HG02623 (cell line): ENCODE measurements at regions not wholly inside any gene's neighbourhood (a gene's known extent, or its start where the extent isn't known, plus 50 kb on each side); places are given as distances from the start of the nearest gene placed in this dataset.

Experiments used
- ATAC-seq: cut with Tn5 transposase; IDR thresholded peaks from one replicate; pipeline ENCODE4 v1.9.1; 2021; ENCODE audit warnings: moderate library complexity; ENCODE audit not compliant: unreplicated experiment

DNA sequence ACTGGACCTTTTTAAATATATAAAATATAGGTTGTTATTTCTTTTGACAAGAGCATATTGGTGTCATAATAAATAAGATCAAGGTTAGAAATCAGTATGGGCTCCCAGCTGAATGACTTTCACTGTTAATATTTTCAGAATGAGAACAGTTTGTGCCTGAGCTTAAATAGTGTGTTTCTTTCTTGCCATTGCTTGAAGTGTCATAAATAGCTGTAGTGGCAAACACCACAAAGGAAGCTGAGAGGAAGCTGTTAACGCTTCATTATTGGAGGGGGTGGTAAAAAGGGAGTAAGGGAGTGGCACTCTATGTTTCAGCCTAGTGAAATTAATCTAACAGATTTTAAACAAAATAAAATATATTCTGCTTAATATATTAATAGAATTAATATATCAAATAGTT, 1089.8 kb upstream of the NCAM2 start:
- no peak for ATAC-seq

DNA sequence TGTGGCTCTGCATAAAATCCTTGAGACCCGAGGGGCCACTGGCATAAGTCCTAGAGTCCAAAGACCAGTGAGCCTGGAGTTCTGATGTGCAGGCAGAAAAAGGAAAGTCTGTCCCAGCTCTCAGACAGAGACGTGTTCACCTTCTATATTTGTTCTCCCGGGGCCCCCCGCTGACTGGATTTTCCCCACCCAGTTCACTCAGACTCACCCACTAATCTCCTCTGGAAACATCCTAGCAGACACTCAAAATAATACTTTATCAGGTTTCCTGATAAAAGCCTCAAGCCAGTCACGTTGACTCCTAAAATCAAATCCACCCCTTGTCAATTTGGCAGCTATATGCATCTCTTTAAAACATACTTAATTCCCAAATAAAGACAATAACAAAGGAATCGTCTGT, 1084.2 kb upstream of the NCAM2 start:
- no peak for ATAC-seq

DNA sequence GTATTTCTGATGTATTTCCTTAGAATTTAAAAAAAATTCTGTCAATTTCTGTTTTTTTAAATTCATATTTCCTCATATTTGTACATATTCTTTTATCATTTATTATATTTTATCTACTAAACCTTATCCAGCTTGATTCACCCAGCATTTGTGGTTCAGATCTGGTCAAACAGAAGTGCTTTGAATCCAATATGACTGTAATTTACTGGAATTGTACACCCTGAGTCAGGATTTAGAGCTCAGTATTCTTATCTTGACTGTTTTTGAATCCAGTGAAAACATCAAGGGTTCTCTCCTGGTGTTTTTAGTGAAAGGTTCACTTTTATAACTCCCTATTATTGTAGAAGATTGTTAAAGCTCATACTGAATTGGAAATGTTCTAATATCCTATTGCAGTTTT, 1077.0 kb upstream of the NCAM2 start:
- no peak for ATAC-seq

DNA sequence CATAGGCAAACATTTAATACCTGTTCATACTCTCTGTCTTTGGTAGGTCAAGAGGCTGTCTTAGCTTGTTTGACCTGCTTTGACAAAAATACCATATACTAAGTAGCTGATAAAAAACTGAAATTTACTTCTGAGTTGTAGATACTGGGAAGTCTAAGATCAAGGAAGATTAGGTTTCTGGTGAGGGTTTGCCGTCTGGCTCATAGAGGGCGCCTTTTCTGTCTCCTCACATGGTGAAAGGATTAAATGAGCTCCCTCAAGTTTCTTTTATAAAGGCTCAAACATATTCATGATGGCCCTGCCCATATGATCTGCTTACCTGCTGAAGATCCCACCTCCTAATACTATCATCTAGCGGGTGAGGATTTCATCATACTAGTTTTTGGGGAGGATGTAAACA, 1076.1 kb upstream of the NCAM2 start:
- ATAC-seq = no peak

DNA sequence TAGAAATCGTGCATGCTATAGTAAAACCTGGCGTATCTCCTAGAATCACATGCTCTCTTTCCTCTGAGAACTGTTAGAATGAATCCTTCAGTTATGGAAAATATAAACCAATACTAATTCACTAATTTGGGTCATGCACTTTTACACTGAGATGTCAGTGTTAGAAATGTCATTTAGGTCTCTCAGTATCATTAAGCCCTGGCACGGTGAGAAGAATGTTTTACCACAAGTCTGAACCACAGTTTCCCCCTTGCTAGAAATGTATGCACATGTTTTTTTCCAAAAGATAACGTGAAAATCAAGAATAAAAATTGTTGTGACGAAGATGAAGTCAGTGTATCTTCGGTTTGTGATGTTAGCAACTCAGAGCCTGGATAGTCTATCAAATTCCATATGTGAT, 1062.7 kb upstream of the NCAM2 start:
- no peak for ATAC-seq

DNA sequence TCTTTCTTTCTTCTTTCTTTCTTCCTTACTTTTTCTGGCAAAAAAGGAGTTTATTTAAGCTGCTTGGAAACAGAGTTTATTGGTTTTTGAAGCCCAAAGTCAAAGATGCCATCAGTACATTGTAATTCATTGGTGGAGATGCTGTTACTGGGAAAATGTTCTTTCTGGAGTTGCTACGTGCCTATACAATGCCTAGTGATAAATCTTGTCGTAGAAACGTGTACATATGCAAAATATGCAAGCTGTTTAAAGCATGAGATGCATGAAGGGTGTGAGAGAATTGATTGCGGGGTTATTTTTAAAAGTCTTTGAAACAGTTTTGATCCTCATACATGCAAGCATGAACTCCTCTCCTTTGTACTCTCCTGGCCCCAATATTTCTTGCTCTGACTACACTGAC, 1060.6 kb upstream of the NCAM2 start:
- no peak for ATAC-seq

DNA sequence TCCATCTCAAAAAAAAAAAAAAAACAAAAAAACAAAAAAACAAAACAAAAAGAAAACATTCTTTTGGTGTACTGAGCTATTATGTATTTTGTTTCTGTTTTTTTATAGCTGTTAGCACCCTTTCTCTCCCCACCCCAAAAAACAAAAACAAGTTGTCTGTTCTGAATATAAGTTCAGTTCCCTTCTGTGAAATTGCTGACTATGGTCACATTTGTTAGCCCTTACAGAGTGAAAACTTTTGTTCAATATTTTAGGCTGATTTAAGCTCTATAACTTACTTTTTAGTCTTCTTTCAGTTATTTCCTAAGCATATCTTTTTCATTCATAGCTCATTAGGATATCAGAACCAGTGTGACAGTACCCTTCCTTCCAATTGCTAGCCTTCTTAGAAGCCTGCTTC, 1056.6 kb upstream of the NCAM2 start:
- ATAC-seq = no peak

DNA sequence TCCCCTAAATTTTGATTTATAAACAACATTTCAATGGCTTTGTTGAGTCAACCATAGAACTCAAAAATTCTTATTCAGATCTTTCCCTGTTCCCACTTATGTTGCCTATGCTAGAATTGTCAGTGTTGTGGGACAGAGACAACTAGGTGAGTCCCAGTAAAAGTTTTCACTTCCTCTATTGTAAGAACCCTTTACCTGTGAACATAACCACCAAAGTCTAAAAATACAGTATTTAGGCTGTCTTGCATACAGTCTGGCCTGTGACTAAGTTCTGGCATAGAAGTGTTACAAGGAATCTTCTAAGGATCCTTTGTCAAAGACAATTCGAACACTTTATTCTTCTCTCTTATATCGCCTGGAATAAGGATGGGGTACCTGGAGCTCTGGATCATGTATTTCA, 1047.9 kb upstream of the NCAM2 start:
- peak; percentile 45 for ATAC-seq

DNA sequence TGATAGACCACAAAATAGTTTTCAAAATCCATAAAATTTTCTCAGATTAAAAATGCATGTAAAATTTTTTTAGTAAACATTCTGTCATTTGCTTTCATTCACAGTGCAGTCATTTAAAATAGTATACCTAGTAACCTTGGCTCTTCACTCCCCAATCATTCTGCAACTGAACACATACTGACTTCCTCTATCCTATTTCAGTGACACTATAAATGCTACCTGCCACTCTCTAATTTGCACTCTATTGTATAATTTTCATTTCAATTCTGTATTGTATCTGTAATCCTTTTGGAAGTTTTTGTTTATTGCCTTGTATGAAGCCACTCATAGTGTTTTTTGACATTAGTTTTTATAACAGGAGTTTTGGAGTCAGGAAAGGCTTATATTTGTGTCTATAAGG, 1029.1 kb upstream of the NCAM2 start:
- ATAC-seq = no peak

DNA sequence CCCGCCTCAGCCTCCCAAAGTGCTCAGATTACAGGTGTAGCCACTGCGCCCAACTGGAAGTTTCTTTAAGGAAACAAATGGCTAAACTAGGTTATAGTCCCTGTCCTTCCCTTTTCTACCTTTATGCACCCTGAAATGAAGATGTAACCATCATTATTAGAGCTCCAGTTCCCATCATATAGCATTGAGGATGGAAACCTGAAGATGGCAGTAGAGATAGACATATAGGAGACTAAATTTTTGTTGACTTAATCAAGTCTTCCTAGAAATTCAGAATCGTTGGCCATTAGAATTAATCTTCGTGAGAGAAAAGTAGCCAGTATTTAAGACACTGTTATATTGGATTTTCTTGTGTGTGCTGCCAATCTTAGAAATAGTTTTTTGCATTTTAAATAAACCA, 1016.3 kb upstream of the NCAM2 start:
- ATAC-seq = no peak

DNA sequence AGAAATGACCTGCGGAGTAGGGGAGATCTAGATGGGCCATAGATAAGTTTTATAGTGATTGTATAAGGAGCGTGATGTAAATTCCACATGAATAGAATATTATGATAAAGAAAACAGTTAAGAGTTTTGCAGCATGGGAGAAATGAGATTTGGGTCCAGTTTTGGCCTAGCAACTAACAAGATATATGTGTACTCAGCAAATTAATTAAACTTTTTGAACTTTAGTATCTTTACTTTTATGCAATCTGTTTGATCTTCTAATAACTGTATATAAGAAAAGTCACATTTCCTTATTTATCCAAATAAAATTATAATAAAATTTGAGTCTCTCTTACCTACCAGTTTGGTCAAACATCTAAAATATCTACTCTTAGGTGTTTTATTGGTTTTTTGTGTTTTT, 1011.8 kb upstream of the NCAM2 start:
- no peak for ATAC-seq

DNA sequence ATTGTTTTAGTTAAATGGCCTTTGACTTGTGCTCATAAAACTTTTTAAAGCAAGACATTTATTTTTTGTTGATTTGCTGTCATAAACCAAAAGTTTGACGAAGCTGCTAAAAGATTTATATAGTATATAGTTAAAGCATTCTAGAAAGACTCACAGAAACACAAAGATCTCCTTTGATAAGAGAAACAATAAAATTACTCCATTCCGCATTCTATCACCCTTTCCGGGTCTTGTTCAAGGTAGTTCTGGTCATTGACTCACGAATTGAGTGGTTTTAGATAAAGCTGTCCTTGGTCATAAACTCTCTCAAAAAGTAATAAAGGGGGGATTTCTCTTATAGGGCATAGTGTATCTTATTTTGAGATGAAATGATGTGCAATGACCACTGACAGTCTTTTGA, 1010.5 kb upstream of the NCAM2 start:
- no peak for ATAC-seq

DNA sequence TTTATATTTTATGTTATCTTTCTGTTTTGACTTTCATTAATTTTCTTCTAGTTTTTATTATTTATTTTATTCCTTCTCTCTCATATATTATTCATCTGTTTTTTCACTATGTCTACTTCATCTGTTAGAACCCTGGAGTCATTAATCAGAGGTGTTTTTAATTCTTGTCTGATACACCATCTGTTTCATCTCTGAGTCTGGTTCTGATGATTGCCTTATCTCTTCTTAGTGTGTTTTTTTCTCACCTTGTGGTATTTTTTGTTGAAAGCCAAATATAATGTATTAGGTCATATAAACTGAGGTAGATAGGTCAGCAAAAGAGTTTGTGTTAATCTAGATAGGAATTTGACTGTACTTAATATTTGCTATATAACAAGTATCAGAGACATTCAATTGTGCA, 1005.7 kb upstream of the NCAM2 start:
- ATAC-seq = no peak

DNA sequence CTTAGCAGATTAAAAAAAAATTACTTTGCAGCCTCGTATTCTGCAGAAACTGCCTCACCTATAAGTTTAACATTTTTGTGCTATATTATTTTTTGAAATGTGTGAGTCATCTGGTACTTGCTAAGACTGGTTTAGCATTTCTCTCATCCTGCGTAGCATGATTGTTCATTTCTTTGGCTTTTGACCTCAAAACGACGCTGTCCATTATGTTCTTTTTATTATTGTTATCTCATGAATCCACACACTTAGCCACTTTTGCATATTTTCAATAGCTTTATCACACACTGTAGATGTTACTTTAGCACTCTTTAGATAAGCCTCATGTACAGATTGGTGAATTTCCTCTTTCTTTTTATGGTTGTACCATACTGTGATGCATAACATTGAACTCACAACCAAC, 1004.9 kb upstream of the NCAM2 start:
- ATAC-seq = no peak

DNA sequence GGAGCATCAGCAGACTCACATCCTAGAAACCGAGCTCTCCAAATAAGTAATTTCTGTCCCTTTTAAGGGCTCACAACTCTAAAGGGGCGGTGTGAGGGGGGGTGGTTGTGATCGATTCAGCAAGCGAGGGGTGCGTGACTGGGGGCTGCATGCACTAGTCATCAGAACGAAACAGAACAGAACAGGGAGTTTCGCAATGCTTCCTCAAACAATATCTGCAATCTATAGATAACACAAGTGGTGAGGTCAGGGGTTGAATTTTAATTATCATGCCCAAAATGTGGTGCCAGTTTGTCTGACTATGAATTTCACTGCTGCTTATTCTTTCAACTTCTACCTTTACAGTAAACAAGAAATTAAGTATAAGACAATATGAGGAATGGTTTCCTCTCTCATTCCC, 1003.0 kb upstream of the NCAM2 start:
- no peak for ATAC-seq

DNA sequence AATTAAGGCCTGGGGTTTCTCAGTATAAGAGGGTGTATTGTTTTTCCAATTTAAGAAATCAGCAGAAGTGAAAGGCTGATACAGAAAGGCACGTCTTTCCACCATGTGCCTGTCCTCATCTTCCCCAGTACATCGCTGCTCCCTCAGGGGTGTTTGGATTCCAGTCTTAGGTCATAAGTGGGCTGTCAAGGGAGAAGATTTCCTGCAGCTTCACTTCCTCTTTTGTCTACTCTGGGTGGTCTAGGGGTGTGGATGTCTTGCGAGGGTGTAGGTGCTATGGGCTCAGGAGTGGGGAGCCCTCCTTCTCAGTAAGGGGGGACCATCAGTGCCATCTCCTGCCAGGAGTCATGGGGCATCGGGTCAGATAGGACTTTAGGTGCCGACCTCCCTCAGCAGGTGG, 999.8 kb upstream of the NCAM2 start:
- no peak for ATAC-seq

DNA sequence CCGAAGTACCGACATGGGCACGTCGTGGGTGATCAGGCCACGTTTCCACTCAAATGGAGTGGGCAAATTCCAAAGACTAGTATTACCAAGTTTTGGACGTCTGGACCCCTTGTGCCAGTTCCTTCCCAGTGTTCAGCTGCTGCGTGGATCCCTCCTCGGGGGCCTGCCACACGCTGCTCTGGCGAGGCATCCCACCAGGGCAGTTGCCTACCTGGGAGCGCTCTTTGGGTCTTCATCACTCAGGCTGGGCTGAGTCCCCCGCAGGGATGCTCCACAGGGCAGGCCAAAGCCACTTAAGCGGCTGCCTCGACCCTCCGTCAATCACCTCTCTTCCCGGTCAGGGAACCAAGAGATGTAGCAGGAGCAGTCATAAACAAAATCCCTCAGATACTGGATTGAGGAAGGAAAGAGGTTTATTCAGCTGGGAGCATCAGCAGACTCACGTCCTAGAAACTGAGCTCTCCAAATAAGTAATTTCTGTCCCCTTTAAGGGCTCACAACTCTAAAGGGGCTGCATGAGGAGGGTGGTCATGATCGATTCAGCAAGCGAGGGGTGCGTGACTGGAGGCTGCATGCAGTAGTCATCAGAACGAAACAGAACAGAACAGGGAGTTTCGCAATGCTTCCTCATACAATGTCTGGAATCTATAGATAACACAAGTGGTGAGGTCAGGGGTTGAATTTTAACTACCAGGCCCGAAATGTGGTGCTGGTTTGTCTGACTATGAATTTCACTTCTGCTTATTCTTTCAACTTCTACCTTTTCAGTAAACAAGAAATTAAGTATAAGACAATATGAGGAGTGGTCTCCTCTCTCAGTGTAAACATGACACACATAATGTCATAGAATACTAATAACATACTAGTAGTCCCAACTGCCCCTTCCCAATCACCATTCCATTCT, 998.6 kb upstream of the NCAM2 start:
- no peak for ATAC-seq

DNA sequence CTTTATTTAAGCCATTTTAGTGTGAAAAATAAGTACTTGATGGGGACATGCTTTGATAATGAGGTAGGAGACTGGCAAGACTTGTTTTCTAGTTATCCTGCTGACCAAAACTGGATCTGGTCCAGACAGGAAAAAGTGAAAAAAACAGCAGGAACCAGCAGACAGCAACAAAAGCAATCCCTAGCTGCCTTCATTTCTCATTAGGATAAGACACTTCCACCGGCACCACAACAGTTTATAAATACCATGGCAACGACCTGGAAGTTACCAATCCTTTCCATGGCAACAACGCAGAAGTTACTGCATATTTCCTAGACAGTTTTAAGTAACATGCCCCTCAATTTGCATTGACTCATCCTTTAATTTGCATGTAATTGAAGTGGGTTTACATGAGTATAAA, 993.8 kb upstream of the NCAM2 start:
- no peak for ATAC-seq

DNA sequence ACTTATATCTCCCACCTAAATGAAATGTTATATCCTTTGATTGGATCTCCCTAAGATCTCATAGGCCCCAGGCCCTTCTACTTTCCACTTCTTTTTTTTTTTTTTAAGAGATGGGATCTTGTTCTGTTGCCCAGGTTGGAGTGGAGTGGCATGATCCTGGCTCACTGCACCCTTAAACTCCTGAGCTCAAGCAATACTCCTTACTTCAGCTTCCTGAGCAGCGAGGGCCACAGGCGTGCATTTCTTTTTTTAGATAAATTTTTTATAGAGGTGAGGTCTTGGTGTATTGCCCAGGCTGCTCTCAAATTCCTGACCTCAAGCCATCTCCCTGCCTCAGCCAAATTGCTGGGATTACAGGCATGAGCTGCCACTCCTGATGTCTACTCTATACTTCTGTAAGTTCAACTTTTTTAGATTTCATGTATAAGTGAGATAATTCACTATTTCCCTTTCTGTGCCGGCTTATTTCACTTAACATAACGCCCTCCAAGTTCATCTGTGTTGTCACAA, 987.5 kb upstream of the NCAM2 start:
- no peak for ATAC-seq

DNA sequence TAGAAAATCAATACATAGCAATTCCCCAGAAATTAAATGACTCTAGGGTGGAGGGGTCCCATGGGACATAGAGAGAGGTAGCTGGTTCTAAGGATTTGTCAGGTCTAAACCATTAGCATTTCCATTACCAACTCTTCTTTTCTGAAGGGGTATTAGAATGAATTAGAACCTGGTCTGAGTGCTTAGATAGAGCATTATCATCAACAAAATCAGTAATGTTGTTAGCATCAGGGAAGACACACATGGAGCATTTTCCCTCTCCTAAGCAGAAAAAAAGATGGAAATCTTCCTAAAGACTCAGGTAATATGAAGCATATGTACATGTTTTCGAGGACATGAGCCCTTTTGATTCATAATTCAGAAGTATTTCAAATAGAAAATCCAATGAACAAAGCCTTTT, 984.4 kb upstream of the NCAM2 start:
- ATAC-seq = no peak

DNA sequence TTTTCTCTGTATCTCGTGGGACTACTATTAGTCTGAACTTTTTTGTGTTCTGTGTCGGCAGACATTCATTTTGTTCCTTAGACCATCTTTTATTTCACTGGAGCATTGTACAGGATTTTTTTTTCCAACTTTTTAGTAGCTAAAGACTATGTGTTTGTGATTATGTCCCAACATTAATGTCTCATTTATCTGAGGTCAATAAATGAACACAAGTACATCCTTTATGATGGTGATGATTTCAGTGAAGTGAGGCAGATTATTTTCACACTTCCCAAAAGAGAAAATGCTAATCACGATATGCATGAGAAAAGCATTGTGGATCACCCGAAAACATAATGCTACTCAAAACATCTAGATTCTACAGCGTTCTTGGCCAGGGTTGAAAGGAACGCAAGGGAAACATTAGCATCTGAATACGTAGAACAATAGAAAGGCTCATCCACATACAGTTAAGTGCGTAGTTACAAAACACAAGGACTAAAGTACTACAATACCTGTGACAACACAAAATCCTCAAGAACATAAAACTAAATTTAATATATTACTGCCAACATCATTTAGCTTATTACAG, 981.7 kb upstream of the NCAM2 start:
- no peak for ATAC-seq

DNA sequence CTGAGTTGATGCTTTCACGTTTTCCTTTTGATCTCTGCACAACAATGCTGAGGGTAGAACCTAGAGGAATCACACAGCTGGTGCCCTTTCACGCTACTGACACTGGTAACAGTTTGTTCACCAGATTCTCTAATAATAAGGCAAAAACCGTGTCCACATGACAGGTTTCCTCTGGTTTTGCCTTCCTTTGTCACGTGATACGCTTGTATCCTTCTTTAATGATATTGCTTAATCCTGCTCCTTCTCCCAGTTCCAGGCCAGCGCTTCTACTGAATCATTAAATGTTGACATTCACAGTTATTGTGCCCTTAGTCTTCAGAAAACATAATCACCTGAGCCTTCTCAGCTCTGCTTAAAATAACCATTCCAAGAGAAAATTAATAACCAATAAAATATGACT, 978.2 kb upstream of the NCAM2 start:
- no peak for ATAC-seq

DNA sequence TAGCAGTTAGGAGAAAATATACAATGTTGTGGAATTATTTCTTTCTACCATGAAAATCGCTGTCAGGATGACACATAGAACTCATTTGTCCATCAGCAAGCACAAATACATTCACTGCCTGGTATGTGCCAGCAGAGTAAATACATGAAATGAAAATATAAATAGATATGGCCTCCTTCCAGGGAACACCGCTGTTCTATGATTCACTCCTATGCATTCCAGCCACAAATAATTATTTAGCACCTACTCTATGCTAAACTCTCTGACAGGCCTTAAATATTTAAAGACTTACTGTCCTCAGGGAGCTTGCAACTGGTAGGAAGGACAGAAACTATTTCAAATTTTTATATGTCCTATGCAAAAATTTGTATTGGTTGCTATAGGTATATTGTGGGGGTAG, 975.0 kb upstream of the NCAM2 start:
- no peak for ATAC-seq
